H9 (cell line): ENCODE measurements at regions not wholly inside any gene's neighbourhood (a gene's known extent, or its start where the extent isn't known, plus 50 kb on each side); places are given as distances from the start of the nearest gene placed in this dataset.

Experiments used
- DNase-seq: peaks from one replicate; pipeline ENCODE4 v3.0.0-alpha.2; 2017
- H2AFZ ChIP-seq: one replicate; pipeline ENCODE4 v1.6.1; 2013; ENCODE audit warnings: mild to moderate bottlenecking, low read length, control low read depth, moderate library complexity
- H2AK5ac ChIP-seq: 2 replicates; pipeline ENCODE4 v1.6.1; 2013; ENCODE audit warnings: low read length, control low read depth, mixed read lengths; ENCODE audit not compliant: insufficient read length
- H2BK120ac ChIP-seq: one replicate; pipeline ENCODE4 v1.6.1; 2013; ENCODE audit warnings: low read depth, mild to moderate bottlenecking, low read length, control low read depth, inconsistent platforms; ENCODE audit not compliant: poor library complexity, severe bottlenecking
- H2BK12ac ChIP-seq: 2 replicates; pipeline ENCODE4 v1.6.1; 2013; ENCODE audit warnings: low read length, control low read depth, mixed read lengths, low read depth; ENCODE audit not compliant: insufficient read length
- H2BK15ac ChIP-seq: 2 replicates; pipeline ENCODE4 v1.6.1; 2013; ENCODE audit warnings: low read depth, low read length, control low read depth
- H2BK20ac ChIP-seq: one replicate; pipeline ENCODE4 v1.6.1; 2013; ENCODE audit warnings: low read depth, mild to moderate bottlenecking, low read length, control low read depth, inconsistent platforms; ENCODE audit not compliant: poor library complexity, severe bottlenecking
- H2BK5ac ChIP-seq: 2 replicates; pipeline ENCODE4 v1.6.1; 2013; ENCODE audit warnings: low read length, control low read depth, mixed read lengths; ENCODE audit not compliant: insufficient read length
- H3K14ac ChIP-seq: 2 replicates; pipeline ENCODE4 v1.6.1; 2013; ENCODE audit warnings: low read length, control low read depth; ENCODE audit not compliant: insufficient read depth
- H3K18ac ChIP-seq: 2 replicates; pipeline ENCODE4 v1.6.1; 2013; ENCODE audit warnings: low read depth, mild to moderate bottlenecking, mixed read lengths, low read length, control low read depth; ENCODE audit not compliant: insufficient read length
- H3K23ac ChIP-seq: 2 replicates; pipeline ENCODE4 v1.6.1; 2013; ENCODE audit warnings: low read length, control low read depth, mixed read lengths, low read depth; ENCODE audit not compliant: insufficient read length
- H3K23me2 ChIP-seq: 2 replicates; pipeline ENCODE4 v1.6.1; 2013; ENCODE audit warnings: low read depth, mild to moderate bottlenecking, mixed read lengths, low read length, control low read depth; ENCODE audit not compliant: insufficient read length, poor library complexity, severe bottlenecking
- H3K27ac ChIP-seq: 2 replicates; pipeline ENCODE4 v1.5.1; 2013; ENCODE audit warnings: low read length, control low read depth, mixed read lengths, low read depth; ENCODE audit not compliant: insufficient read length
- H3K27me3 ChIP-seq: 2 replicates; pipeline ENCODE4 v1.6.1; 2013; ENCODE audit warnings: low read length, control low read depth, inconsistent platforms; ENCODE audit not compliant: insufficient read depth
- H3K4ac ChIP-seq: 2 replicates; pipeline ENCODE4 v1.6.1; 2013; ENCODE audit warnings: low read depth, mild to moderate bottlenecking, control low read depth, inconsistent platforms, low read length, moderate library complexity
- H3K4me1 ChIP-seq: 2 replicates; pipeline ENCODE4 v1.6.1; 2013; ENCODE audit warnings: low read length, control low read depth, inconsistent platforms; ENCODE audit not compliant: insufficient read depth
- H3K4me2 ChIP-seq: 2 replicates; pipeline ENCODE4 v1.6.1; 2013; ENCODE audit warnings: low read length, control low read depth, mixed read lengths; ENCODE audit not compliant: insufficient read length, insufficient read depth
- H3K56ac ChIP-seq: 2 replicates; pipeline ENCODE4 v1.6.1; 2013; ENCODE audit warnings: low read depth, mild to moderate bottlenecking, mixed read lengths, low read length, control low read depth; ENCODE audit not compliant: insufficient read length
- H3K79me1 ChIP-seq: 2 replicates; pipeline ENCODE4 v1.6.1; 2013; ENCODE audit warnings: low read depth, mild to moderate bottlenecking, moderate library complexity, low read length, control low read depth, inconsistent platforms; ENCODE audit not compliant: insufficient read depth, poor library complexity, severe bottlenecking
- H3K79me2 ChIP-seq: 2 replicates; pipeline ENCODE4 v1.6.1; 2013; ENCODE audit warnings: low read length, control low read depth, inconsistent platforms; ENCODE audit not compliant: insufficient read depth
- H3K9ac ChIP-seq: 2 replicates; pipeline ENCODE4 v1.6.1; 2013; ENCODE audit warnings: low read length, control low read depth, mixed read lengths; ENCODE audit not compliant: insufficient read length; ENCODE audit errors: extremely low read depth
- H3K9me3 ChIP-seq: one replicate; pipeline ENCODE4 v1.6.1; 2013; ENCODE audit warnings: low read depth, low read length, inconsistent platforms; ENCODE audit not compliant: control insufficient read depth
- H3T11ph ChIP-seq: one replicate; pipeline ENCODE4 v1.6.1; 2013; ENCODE audit warnings: mild to moderate bottlenecking, low read length, control low read depth, inconsistent platforms
- H4K20me1 ChIP-seq: one replicate; pipeline ENCODE4 v1.6.1; 2013; ENCODE audit not compliant: control insufficient read depth, insufficient read length, insufficient read depth
- H4K5ac ChIP-seq: 2 replicates; pipeline ENCODE4 v1.6.1; 2013; ENCODE audit warnings: low read depth, mild to moderate bottlenecking, mixed read lengths, low read length, control low read depth; ENCODE audit not compliant: insufficient read length
- H4K8ac ChIP-seq: replicated peaks from 2 replicates; pipeline ENCODE4 v1.6.1; 2013; ENCODE audit warnings: low read length, control low read depth, mixed read lengths, low read depth; ENCODE audit not compliant: insufficient read length
- H4K91ac ChIP-seq: 2 replicates; pipeline ENCODE4 v1.6.1; 2013; ENCODE audit warnings: low read depth, mild to moderate bottlenecking, moderate library complexity, mixed read lengths, low read length, control low read depth; ENCODE audit not compliant: insufficient read length
- H3K27ac Mint-ChIP-seq, 3 experiments: 2 replicates in 2 of 3; 3 replicates in 1 of 3; pipeline ENCODE4 v1.8.0; 2020 to 2021; ENCODE audit warnings: mixed read lengths in 3 of 3, mild to moderate bottlenecking in 1 of 3, moderate library complexity in 1 of 3
- H3K27me3 Mint-ChIP-seq: 2 replicates; pipeline ENCODE4 v1.8.0; 2021; ENCODE audit warnings: low read depth, mild to moderate bottlenecking, moderate library complexity, mixed read lengths
- H3K36me3 Mint-ChIP-seq, 3 experiments: 2 replicates in 2 of 3; 3 replicates in 1 of 3; pipeline ENCODE4 v1.8.0; 2020 to 2021; ENCODE audit warnings: low read depth in 3 of 3, mixed read lengths in 3 of 3; ENCODE audit not compliant: insufficient read depth in 1 of 3
- H3K4me1 Mint-ChIP-seq, 2 experiments: 2 replicates each; pipeline ENCODE4 v1.8.0; 2020; ENCODE audit warnings: mixed read lengths in 2 of 2
- H3K4me3 Mint-ChIP-seq, 2 experiments: 2 replicates in 1 of 2; 3 replicates in 1 of 2; pipeline ENCODE4 v1.8.0; 2020 to 2021; ENCODE audit warnings: mild to moderate bottlenecking in 2 of 2, mixed read lengths in 2 of 2, moderate library complexity in 1 of 2
- H3K9me3 Mint-ChIP-seq, 2 experiments: 2 replicates in 1 of 2; 3 replicates in 1 of 2; pipeline ENCODE4 v1.8.0; 2020; ENCODE audit warnings: mild to moderate bottlenecking in 2 of 2, mixed read lengths in 2 of 2, moderate library complexity in 1 of 2
- CTCF ChIP-seq: fragments of 200-600 bp; sonication (generic); conservative IDR thresholded peaks from 3 replicates; pipeline ENCODE4 v1.8.0; 2021; ENCODE audit warnings: antibody characterized with exemption, mild to moderate bottlenecking
- WGBS: extraction: QIAGEN DNeasy Blood & Tissue Kit; methylation state at CpG from one replicate; pipeline ENCODE4 v1.1.7; 2013; ENCODE audit warnings: missing lambda C conversion rate, low lambda C conversion rate, mixed read lengths; ENCODE audit not compliant: insufficient read length; ENCODE audit errors: extremely low coverage; 5-methylcytosine and 5-hydroxymethylcytosine counted together

- Histone ChIP-seq H3K4me2 (no peak overlapping the region), H4K20me1 (no peaks in the 10 kb centered on the region), H2BK15ac (no peak overlapping the region)
These were observed 180.0 kb downstream of the INSIG2 start for GRCh38 chr2:118268268-118268667.

More at GRCh38 chr2:118268268-118268667, 180.0 kb downstream of the INSIG2 start:
- Histone ChIP-seq H3K9ac (no peak overlapping the region), H3T11ph (no peak overlapping the region), H2BK20ac (no peak overlapping the region), H3K23ac (no peak overlapping the region), H2AFZ (no peak overlapping the region), H3K79me2 (no peaks in the 10 kb centered on the region), H3K14ac (no peak overlapping the region), H4K91ac (no peak overlapping the region), H3K56ac (no peak overlapping the region), H3K27me3 (no peaks in the 10 kb centered on the region), H2AK5ac (no peak overlapping the region), H3K9me3 (no peaks in the 10 kb centered on the region), H3K23me2 (no peaks in the 10 kb centered on the region), H2BK120ac (no peak overlapping the region), H4K5ac (no peak overlapping the region), H3K18ac (no peak overlapping the region), H2BK12ac (no peak overlapping the region), H4K8ac (no peak overlapping the region), H2BK5ac (no peak overlapping the region), H3K79me1 (no peaks in the 10 kb centered on the region), H3K4ac (no peak overlapping the region), H3K27ac (no peak overlapping the region), H3K4me1 (no peaks in the 10 kb centered on the region)
- no peak for TF ChIP-seq CTCF
- H3K36me3 Mint-ChIP-seq: no peaks in the 10 kb centered on the region
- no peak overlapping the region for H3K27ac Mint-ChIP-seq
- DNase-seq: no peak
- no CpG with 5 or more reads among the region's 5 CpGs for WGBS
- H3K4me1 Mint-ChIP-seq: no peaks in the 10 kb centered on the region
- no peak overlapping the region for H3K4me3 Mint-ChIP-seq
- peaks cover 4% of the 10 kb centered on the region for H3K27me3 Mint-ChIP-seq
- no peaks in the 10 kb centered on the region for H3K9me3 Mint-ChIP-seq
